Esophagus squamous epithelium (tissue), 5 donors: ENCODE measurements at regions not wholly inside any gene's neighbourhood (a gene's known extent, or its start where the extent isn't known, plus 50 kb on each side); places are given as distances from the start of the nearest gene placed in this dataset.

ENCODE experiments used
- DNase-seq: peaks from one replicate; lab custom pipeline; 2025; lab: John Stamatoyannopoulos, UW
- H3K27ac ChIP-seq, 4 donors: fragments of 200-600 bp; sonication (generic); one replicate each; pipeline ENCODE4 v1.5.1; 2016 to 2019; ENCODE audit warnings: mild to moderate bottlenecking in 1 of 4
- H3K27me3 ChIP-seq, 4 donors: fragments of 200-600 bp; sonication (generic); 1 replicate in 3 of 4; 2 replicates in 1 of 4; pipeline versions ENCODE4 v1.5.1 to v1.6.0; 2017 to 2021; ENCODE audit warnings: antibody characterized with exemption in 1 of 4
- H3K36me3 ChIP-seq, 3 donors: fragments of 200-600 bp; sonication (generic); one replicate each; pipeline ENCODE4 v1.5.1; 2016 to 2019
- H3K4me1 ChIP-seq, 3 donors: fragments of 200-600 bp; sonication (generic); one replicate each; pipeline ENCODE4 v1.5.1; 2017 to 2019
- H3K4me3 ChIP-seq, 4 donors: fragments of 200-600 bp; sonication (generic); 1 replicate in 3 of 4; 2 replicates in 1 of 4; pipeline ENCODE4 v1.5.1; 2016 to 2019; ENCODE audit warnings: mild to moderate bottlenecking in 2 of 4, moderate library complexity in 1 of 4
- H3K9me3 ChIP-seq, 3 donors: fragments of 200-600 bp; sonication (generic); one replicate each; pipeline ENCODE4 v1.5.1; 2016 to 2019
- CTCF ChIP-seq, 6 experiments: fragments of 450-650 bp in 4 of 6; fragments of 200-600 bp in 2 of 6; sonication (generic) in 2 of 6; IDR thresholded peaks; one replicate each; pipeline ENCODE4 v1.5.1; 2016 to 2019; ENCODE audit warnings: antibody characterized with exemption in 6 of 6, mild to moderate bottlenecking in 4 of 6, moderate library complexity in 4 of 6
- POLR2A ChIP-seq, 4 donors: fragments of 450-650 bp; IDR thresholded peaks; one replicate each; pipeline ENCODE4 v1.6.1; 2017; ENCODE audit warnings: antibody characterized with exemption in 4 of 4, mild to moderate bottlenecking in 4 of 4, moderate library complexity in 3 of 4
- WGBS, 2 donors: methylation state at CpG; one replicate each; pipeline ENCODE4 v1.1.5; 2018; 5-methylcytosine and 5-hydroxymethylcytosine counted together
- intact Hi-C: fragments of 100-400 bp; cut with DNase I; formaldehyde crosslinking; loops from one replicate; pipeline ENCODE4 v1.15.0; 2022
- donor health status: DM: yes; HTN: yes; CAD: no.

GRCh38 chr6:131451321-131452144 is 121.5 kb upstream of the ARG1 start:
- no peaks in the 10 kb centered on the region for H3K4me1 ChIP-seq
- 77 to 88% methylated on average over 4 of the region's 4 CpGs for WGBS, 2 donors
- DNase-seq: no peak
- no peaks in the 10 kb centered on the region for H3K27me3 ChIP-seq
- no peak overlapping the region for H3K27ac ChIP-seq
- H3K4me3 ChIP-seq: no peak overlapping the region
- no peaks in the 10 kb centered on the region for H3K9me3 ChIP-seq
- H3K36me3 ChIP-seq: no peaks in the 10 kb centered on the region
- TF ChIP-seq POLR2A (IDR thresholded peaks at IDR 0.05): no peak
- no peak for TF ChIP-seq CTCF (IDR thresholded peaks at IDR 0.05)
- intact Hi-C loops: no loop called here

GRCh38 chr6:131453803-131454202 is 119.2 kb upstream of the ARG1 start:
- H3K27ac ChIP-seq: no peak overlapping the region
- 25 to 35% methylated on average over 2 of the region's 2 CpGs for WGBS, 2 donors
- intact Hi-C loops: no loop called here
- H3K4me1 ChIP-seq: no peaks in the 10 kb centered on the region
- H3K4me3 ChIP-seq: no peak overlapping the region
- TF ChIP-seq CTCF (IDR thresholded peaks at IDR 0.05) (no peak), POLR2A (IDR thresholded peaks at IDR 0.05) (no peak)
- DNase-seq: no peak
- H3K27me3 ChIP-seq: no peaks in the 10 kb centered on the region
- H3K9me3 ChIP-seq: no peaks in the 10 kb centered on the region
- no peaks in the 10 kb centered on the region for H3K36me3 ChIP-seq

- WGBS, 2 donors: 63 to 75% methylated on average over 5 of the region's 5 CpGs
- Histone ChIP-seq H3K36me3 (no peaks in the 10 kb centered on the region), H3K4me1 (peaks cover 0 to 6% (median 0%) of the 10 kb centered on the region in 3 donors), H3K27ac (no peak overlapping the region), H3K4me3 (no peak overlapping the region), H3K27me3 (no peaks in the 10 kb centered on the region), H3K9me3 (no peaks in the 10 kb centered on the region)
- intact Hi-C loops: no loop called here
- TF ChIP-seq CTCF (IDR thresholded peaks at IDR 0.05): no peak
- TF ChIP-seq POLR2A (IDR thresholded peaks at IDR 0.05): no peak
- no peak for DNase-seq
These were observed 116.5 kb upstream of the ARG1 start for GRCh38 chr6:131456565-131456964.

GRCh38 chr6:131459005-131459404 is 114.0 kb upstream of the ARG1 start:
- Histone ChIP-seq H3K4me3 (no peak overlapping the region), H3K36me3 (no peaks in the 10 kb centered on the region), H3K27ac (no peak overlapping the region), H3K9me3 (no peaks in the 10 kb centered on the region), H3K27me3 (no peaks in the 10 kb centered on the region), H3K4me1 (peaks cover 0 to 6% (median 0%) of the 10 kb centered on the region in 3 donors)
- DNase-seq: no peak
- TF ChIP-seq CTCF (IDR thresholded peaks at IDR 0.05): no peak
- TF ChIP-seq POLR2A (IDR thresholded peaks at IDR 0.05): no peak
- intact Hi-C loops: no loop called here

- H3K4me1 ChIP-seq: peaks cover 0 to 6% (median 0%) of the 10 kb centered on the region in 3 donors
- 17% methylated on average over 6 of the region's 6 CpGs for WGBS, 2 donors
- TF ChIP-seq CTCF (IDR thresholded peaks at IDR 0.05): no peak
- TF ChIP-seq POLR2A (IDR thresholded peaks at IDR 0.05): no peak
- no peak for DNase-seq
- no peaks in the 10 kb centered on the region for H3K27me3 ChIP-seq
- no peaks in the 10 kb centered on the region for H3K36me3 ChIP-seq
- no peak overlapping the region for H3K27ac ChIP-seq
- intact Hi-C loops: no loop called here
- H3K4me3 ChIP-seq: no peak overlapping the region
- no peaks in the 10 kb centered on the region for H3K9me3 ChIP-seq
These were observed 112.4 kb upstream of the ARG1 start for GRCh38 chr6:131460614-131461000.
